GM12865 (cell line): ENCODE measurements at regions not wholly inside any gene's neighbourhood (a gene's known extent, or its start where the extent isn't known, plus 50 kb on each side); places are given as distances from the start of the nearest gene placed in this dataset.

Experiments
- DNase-seq: peaks from one replicate; pipeline ENCODE4 v3.0.0; 2010; ENCODE audit warnings: low read depth
- H3K4me3 ChIP-seq: 2 replicates; pipeline ENCODE4 v1.5.1; 2011; ENCODE audit warnings: mild to moderate bottlenecking, low read depth, low read length, control low read depth
- TF ChIP-seq, protein P1 (sequence below): IDR thresholded peaks from 2 replicates; pipeline ENCODE4 v1.5.1; 2011; ENCODE audit warnings: low read length, control low read depth, low read depth, inconsistent platforms; ENCODE audit not compliant: insufficient read depth; ENCODE audit errors: missing control alignments

DNA sequence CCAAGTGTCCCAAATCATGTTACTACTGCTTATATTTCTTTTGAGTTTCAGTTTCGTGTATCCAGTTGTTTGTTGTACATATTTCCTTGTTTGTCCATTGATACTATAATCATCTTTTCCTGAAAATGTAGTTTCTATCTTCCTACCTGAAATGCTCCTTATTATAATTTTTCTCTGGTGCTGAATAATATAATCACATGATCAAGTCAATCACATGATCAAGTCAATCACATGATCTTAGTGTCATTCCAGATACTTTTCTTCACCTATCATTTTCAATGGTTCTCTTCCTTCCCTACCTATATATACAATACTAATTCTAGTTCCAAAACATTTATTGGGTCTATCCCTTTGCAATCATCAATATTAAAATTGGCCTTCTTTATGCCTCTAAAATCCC is 2058.8 kb downstream of the PCDH7 start:
- TF ChIP-seq, protein P1, sequence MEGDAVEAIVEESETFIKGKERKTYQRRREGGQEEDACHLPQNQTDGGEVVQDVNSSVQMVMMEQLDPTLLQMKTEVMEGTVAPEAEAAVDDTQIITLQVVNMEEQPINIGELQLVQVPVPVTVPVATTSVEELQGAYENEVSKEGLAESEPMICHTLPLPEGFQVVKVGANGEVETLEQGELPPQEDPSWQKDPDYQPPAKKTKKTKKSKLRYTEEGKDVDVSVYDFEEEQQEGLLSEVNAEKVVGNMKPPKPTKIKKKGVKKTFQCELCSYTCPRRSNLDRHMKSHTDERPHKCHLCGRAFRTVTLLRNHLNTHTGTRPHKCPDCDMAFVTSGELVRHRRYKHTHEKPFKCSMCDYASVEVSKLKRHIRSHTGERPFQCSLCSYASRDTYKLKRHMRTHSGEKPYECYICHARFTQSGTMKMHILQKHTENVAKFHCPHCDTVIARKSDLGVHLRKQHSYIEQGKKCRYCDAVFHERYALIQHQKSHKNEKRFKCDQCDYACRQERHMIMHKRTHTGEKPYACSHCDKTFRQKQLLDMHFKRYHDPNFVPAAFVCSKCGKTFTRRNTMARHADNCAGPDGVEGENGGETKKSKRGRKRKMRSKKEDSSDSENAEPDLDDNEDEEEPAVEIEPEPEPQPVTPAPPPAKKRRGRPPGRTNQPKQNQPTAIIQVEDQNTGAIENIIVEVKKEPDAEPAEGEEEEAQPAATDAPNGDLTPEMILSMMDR, result no peak
- no peak for DNase-seq
- no peak overlapping the region for H3K4me3 ChIP-seq

DNA sequence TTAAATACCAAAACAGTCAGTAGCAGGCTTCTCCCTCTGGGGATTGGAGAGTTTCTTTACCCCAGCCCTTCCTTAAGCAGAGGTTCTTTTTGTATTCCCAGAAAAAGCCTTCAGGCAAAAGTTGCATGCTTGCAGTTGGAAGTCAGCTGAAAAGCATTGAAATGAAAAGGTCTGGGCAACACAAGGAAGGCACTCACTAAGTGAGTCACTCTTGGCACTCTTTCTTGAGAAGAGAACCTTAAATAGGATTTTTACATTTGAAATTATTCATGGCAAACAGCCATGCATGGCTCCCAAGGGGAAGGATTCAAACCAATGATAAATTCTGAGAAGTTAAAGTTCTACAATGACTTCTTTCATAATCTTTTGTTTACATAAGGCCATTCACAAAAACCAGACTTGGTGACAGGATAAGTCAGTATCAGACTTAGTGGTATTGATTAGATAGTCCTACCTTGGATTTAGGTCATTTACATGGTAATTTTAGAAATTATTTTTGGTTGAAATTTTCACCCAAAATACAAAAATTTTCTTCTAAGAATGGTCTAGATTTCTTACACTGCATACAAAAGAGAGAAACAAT is 2068.9 kb downstream of the PCDH7 start:
- TF ChIP-seq, protein P1, result no peak
- H3K4me3 ChIP-seq, result no peak overlapping the region
- DNase-seq, result no peak

DNA sequence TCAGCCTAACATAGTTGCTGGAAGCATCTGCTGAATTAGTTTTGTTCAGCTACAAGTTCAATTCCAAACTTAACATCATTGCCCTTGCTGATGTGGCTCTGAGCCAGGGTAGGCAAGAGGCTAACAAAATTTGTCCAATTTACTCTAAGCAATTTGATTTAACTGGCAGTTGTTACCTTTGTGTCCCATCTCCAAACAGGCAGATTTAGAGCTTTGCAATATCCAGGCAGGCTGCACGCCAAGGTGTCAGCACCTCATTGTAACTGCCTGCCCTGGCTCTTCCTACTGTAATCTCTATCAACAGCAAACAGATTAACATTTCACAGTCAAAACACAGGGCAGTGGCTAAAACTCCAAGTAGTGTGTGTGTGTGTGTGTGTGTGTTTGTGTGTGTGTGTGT is 2070.6 kb downstream of the PCDH7 start:
- H3K4me3 ChIP-seq, result no peak overlapping the region
- TF ChIP-seq, protein P1, result no peak

DNA sequence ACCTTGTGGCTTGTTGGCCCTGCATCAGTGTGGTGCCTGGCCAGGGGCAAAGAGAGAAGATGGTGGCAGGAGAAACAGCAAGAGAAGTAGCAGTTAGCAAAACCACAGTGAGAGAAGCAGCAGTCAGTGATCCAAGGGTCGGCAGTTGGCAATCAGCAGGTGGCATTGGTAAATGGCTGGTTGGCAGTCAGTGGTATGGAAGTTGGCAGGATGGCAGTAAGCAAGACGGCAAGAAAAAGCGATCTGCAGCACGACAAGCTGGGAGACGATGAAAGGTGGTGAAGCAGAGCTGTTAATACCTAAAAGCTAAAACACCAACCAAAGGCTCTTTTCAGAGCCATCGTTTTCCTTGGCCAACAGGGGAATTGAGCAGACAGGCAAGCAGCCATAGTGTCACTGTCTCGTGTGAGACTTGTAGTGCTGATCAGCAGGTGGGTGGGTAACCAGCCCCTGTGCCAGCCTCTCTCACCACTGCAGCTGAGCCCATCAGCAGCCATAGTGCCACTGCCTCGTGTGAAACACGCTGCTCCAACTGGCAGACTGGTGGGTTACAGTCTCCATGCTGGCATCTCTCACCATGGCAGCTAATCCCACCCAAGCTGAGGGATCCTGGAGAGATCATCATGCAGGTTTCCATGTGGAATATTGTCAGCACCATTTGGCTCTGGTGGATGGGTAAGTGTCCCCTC is 2078.4 kb downstream of the PCDH7 start:
- no peak for DNase-seq
- H3K4me3 ChIP-seq, result no peak overlapping the region
- TF ChIP-seq, protein P1, result no peak

More for the DNA sequence above, 2070.6 kb downstream of the PCDH7 start:
- DNase-seq, result no peak

DNA sequence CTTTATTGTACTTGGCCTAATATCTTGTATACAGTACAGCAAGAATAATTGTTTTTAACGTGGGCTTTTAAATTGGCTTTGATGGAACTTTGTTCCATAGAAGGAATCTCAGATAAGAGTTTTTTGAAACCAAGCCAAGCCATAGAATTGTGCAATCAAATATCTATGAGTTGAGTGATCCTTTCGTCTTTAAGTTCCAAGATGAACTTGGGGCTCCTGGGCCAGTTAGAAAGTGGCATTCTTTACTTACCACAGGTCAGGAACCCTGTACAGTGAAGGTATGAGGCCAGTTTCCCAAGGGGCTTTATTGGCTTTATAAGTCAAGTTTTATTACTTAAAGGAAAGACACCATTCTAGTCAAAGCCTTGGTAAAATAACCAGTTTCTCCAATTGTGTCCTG is 2104.2 kb downstream of the PCDH7 start:
- no peak for DNase-seq

DNA sequence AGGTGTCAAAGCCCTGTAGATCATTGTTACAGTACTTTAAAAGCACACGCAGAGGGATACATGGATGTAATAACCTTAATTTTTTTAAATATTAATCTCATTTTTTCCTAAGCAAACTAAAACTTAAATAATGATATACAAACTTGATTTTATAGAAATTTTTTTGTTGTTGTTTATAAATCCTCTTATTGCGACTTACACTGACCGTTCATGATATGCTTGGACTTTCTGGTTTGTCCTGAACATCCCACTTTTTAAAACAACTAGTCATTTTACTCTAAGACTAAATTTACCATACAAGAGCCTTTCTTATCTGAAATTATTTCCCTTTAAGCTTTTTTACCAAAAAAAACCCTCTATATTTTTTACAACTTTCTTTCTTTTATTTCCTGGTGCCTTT is 2106.0 kb downstream of the PCDH7 start:
- DNase-seq, result no peak
- TF ChIP-seq, protein P1, result no peak

More for the DNA sequence above, 2104.2 kb downstream of the PCDH7 start:
- H3K4me3 ChIP-seq, result no peak overlapping the region
- TF ChIP-seq, protein P1, result no peak

More for the DNA sequence above, 2106.0 kb downstream of the PCDH7 start:
- no peak overlapping the region for H3K4me3 ChIP-seq
